Testis (tissue), 2 donors: ENCODE measurements at regions not wholly inside any gene's neighbourhood (a gene's known extent, or its start where the extent isn't known, plus 50 kb on each side); places are given as distances from the start of the nearest gene placed in this dataset.

Experiments
- POLR2A ChIP-seq: fragments of 450-650 bp; IDR thresholded peaks from one replicate; pipeline ENCODE4 v1.6.1; 2017; ENCODE audit warnings: antibody characterized with exemption, mild to moderate bottlenecking, moderate library complexity
- TF ChIP-seq, protein P1 (sequence below), 3 experiments: fragments of 450-650 bp in 2 of 3; fragments of 200-600 bp in 1 of 3; sonication (generic) in 1 of 3; IDR thresholded peaks; one replicate each; pipeline ENCODE4 v1.5.1; 2016 to 2019; ENCODE audit warnings: antibody characterized with exemption in 3 of 3, mild to moderate bottlenecking in 2 of 3, moderate library complexity in 1 of 3

DNA sequence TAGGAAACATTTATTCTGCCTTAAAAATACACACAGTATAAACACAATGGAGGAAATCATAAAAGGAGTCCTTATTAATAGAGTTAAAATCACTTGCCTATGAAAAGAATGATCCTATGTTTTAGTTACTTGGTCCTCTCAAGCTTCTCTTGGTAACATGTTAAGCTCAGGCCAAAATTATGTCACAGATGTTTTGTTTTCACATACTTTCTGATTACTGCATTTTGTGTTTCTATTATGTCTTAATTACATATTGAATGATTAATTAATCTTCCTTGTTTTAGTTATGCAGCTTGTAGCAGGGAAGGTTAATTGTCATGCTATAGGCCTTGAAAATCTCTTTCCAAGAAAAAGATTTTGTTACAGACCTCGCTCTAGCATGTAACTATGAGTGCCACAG lies 406.0 kb downstream of the PLA2G4A start:
- TF ChIP-seq, protein P1, sequence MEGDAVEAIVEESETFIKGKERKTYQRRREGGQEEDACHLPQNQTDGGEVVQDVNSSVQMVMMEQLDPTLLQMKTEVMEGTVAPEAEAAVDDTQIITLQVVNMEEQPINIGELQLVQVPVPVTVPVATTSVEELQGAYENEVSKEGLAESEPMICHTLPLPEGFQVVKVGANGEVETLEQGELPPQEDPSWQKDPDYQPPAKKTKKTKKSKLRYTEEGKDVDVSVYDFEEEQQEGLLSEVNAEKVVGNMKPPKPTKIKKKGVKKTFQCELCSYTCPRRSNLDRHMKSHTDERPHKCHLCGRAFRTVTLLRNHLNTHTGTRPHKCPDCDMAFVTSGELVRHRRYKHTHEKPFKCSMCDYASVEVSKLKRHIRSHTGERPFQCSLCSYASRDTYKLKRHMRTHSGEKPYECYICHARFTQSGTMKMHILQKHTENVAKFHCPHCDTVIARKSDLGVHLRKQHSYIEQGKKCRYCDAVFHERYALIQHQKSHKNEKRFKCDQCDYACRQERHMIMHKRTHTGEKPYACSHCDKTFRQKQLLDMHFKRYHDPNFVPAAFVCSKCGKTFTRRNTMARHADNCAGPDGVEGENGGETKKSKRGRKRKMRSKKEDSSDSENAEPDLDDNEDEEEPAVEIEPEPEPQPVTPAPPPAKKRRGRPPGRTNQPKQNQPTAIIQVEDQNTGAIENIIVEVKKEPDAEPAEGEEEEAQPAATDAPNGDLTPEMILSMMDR (IDR thresholded peaks at IDR 0.05): no peak
- no peak for TF ChIP-seq POLR2A
